Right renal cortex interstitium (tissue), 3 donors: ENCODE measurements at regions not wholly inside any gene's neighbourhood (a gene's known extent, or its start where the extent isn't known, plus 50 kb on each side); places are given as distances from the start of the nearest gene placed in this dataset.

Source experiments
- DNase-seq, 3 donors: peaks; one replicate each; pipeline ENCODE4 v3.0.0-alpha.2; 2013; ENCODE audit warnings: low read depth in 3 of 3, low spot score in 2 of 3

DNA sequence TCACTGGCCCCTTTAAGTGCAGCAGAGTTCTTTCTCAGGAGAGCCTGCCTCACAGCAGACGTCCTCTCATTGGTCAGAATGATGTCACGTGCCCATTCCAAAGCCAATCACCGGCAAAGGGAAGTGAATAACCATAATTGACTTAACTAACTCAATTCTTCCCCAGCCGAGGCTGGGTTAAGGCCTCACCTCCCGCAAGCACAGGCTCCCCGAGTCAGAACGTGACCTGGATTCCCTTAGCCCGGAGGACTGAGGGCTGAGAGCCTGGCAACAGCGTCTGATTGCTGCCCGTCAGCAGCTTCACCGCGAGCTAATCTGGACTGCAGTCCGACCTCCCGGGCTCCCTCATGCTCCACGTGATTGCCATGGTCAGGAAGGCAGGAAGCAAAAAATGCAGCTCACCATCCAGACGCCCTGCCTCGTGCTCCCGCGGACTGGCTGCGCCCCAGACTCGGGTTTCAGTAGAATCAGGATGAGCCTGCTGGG lies 92.1 kb upstream of the FZD10 start:
- DNase-seq, result no peak

DNA sequence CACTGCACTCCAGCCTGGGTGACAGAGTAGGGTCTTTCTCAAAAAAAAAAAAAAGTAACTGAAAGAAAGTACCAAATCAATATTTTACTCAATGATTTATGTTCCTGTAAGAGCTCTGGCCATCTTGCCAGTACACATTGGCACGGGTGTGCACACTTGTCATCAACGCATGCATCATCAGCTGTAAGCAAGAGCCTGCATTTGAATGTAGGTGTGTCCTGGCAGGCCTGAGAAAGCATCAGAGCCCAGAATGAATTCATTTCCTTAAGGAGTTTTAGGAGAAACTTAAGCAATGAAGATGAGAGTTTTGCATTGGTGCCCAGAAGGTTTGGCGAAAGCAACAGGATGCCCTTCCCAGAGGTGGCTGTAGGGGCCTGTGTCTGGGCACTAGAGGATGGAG lies 88.5 kb upstream of the FZD10 start:
- DNase-seq, result no peak

DNA sequence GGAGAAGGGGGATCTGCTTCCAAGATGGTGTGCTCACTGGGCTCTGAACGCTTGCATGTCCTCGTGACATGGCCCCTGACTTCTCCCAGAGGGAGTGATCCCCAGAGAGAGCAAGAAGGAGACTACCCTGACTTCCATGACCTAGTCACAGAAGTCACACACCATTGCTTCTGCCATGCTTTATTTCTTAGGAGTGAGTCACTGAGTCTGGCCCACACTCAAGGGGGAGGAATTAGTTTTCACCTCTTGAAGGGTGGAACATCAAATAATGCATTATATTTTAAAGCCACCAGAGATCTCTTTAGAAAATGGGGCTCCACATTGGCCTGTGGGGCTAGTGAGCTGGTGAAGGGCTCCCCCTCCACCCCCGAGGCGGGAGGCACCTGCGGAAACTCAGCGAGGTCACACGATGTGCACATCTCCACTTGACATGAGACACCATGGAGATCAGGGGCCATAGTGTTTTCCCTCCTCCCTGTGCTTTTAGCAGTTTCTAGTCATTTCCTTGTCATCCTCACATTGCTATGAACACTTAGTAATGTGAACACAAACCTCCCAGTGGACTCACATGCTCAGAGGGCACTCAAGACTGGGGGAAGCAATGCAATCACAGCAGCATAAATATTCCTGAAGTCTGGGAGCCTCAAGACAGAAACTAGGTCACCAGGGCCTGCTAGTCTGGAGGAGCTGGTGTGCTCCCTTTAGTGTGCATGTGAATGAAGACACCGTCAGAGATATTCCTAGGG lies 87.4 kb upstream of the FZD10 start:
- no peak for DNase-seq

DNA sequence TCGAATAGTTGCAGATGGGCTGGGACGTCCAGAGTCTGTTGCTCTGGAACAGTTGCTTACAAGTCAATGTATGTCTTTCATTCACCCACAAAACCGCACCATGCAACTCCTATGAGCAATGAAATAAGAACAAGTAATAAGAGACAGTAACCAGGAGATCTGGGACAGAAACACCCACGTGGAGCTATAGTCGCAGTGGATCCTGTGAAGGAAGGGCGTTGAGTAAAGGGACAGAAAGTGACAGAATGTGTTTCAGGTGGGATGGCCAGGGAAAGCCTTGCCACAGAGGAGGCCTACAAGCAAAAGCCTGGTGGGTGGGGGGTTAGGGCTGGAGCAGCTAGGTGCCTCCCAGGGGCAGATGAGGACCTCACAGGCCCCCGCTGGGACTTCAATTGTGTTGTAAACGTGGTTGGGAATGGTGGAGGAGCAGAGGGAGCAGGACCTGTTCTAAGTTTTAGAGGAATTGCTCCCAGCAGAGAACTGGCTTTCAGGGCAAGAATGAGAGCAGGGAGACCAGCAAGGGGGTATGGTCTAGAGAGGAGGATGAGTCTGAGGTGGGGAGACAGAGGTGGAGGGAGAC lies 86.7 kb upstream of the FZD10 start:
- DNase-seq, result no peak

DNA sequence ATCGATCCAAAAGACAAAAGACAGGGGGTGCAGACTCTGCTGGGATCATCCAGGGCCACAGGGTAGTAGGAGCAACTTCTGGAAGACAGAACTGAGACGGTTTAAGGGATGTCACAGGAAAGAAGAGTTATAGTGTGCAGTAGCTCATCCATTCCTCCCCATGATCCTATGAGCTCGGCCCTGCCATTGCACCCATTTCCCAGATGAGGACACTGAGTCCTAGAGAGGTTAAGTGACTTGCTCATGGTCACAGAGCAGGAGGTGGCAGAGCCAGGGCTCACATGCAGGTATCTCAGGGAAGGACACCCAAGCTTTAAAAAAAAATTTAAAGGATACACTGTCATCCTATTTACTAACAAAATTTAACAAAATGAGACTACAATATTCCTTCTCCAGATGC lies 86.1 kb upstream of the FZD10 start:
- no peak for DNase-seq

DNA sequence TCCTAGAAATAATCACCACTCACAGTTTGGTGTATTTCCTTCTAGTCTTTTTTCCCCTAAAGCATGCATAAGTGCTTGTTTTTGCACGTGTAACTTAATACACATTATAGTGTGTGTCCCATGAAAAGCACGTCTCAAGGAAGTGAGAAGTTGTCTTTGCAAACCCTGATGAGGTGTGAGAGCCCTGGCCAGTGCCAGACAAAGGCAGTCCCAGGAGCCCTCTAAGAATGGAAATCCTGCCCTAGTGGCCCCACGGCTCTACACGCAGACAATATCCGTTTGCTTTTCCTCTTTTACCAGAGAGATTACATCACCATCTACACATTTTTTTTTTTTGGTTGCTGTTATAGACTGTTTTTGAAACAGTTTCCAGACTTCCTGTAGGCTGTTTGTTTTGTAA lies 85.5 kb upstream of the FZD10 start:
- no peak for DNase-seq

DNA sequence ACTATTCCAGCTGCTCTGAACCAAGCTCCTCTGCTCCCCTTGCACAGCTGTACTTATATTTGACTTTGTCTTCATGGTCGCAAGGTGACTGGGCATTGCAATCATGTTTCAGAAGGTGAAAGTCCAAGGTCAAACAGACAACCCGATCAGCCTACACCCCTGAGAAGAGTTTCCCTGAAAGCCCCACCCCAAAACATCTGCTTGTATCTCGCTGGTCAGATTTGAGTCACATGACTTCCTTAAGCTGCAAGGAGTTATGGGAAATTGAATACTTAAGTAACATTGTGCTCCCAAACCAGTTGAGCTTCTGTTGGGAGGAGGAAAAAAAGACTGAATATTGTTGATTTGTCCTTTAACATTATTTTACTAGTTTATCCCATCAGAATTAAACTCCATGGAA lies 83.4 kb upstream of the FZD10 start:
- DNase-seq, result no peak

DNA sequence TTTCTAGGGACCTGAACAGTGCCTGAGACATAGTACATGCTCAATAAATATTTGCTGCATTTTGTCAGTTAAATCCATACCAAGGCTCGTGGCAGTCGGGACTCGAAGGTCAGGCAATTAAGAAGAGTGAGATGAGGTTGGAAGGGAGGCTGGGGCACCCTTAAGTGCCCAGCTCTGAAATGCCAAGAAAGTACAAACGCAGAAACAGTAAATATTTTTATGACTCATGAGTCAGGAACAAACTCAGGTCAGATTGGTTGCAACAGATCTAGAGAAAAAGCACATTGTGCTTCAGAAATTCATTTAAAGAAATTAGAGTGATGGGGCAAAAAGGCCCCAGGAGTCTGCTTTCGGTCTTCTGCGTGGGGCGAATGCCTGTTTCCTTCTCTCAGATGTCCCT lies 83.0 kb upstream of the FZD10 start:
- DNase-seq, result no peak

DNA sequence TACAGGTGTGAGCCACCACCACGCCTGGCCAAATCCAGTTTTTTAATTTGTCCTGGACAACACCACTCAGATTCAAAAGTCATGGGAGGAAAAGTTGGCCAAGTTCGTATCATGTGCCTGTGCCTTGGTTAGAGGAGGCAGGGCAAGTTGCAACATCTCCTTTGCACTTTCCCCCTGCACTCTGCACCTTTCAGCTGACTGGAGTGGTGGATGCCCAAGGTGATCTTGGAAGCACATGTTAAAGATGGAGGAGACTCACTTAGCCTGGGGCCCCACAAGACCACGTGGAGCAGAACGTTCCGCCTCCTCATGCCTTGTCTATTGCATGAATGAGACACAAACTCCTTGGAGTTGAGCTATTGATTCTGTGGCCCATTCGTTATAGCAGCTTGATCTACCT lies 82.1 kb upstream of the FZD10 start:
- no peak for DNase-seq

DNA sequence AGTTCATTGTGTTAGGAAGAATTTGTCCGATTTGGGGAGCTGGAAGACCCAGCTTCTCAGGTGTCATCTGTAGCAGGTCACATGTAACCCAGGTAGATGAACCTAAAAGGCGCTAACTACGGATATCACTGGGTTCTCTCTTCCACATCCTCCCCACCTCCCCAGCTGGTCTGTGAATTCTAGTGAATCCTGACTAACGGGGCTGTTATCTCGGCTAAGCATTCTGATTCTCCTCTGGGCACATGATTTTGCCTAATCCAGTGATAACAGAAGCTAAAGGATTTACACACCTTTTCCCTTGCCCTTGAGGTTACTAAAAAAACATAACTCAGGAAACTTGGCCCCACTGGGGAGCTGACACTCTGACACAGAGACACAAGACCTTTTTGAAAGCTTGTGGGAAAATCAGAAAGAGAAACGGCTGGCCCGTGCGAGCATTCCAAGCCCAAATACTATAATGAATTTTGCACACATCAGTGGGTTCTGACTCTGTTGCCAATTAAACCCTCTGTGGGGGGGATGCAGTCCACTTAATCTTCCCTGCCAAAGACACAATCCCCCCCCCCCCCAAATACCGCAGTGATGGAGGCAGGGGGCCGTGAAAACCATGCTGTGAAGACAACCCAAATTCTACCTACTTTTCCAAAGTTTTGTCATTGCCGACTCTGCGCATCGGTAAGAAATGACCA lies 81.0 kb upstream of the FZD10 start:
- no peak for DNase-seq

DNA sequence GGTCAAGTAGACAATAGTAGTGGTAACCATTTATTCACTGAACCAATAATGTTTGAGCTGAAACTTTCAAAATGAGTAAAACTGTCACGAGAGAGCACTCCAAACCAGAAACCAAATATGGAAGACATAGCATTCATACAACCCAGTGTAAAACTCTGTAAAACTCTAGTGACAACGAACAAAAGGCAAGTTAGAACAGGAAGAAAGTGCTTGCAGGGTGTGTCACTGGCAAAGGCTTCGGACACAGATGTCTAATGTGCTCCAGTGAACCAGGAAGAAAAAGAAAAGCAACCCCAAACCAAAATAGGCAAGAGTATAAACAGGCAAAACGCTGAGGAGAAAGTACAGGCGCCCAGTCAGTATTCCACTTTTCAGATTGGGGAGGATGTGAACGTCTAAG lies 79.3 kb upstream of the FZD10 start:
- no peak for DNase-seq

DNA sequence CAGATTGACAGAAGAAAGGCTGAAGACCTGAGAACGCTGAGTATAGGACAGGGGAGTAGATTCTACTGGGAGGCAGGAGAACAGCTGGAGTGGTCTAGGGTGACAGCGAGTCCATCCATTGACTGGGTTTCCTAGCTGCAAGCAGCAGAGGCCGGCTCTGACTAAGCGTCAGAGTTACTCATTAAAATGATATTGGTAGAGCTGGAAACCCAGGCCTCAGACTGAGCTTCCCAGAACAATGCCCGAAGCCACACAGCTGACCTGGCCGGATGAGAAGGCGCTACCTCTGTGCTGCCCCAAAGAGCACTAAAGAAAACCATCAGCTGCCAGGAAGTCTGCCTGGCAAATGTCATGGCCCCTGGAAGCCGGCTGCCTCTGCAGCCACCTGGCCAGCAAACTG lies 78.5 kb upstream of the FZD10 start:
- DNase-seq, result no peak

DNA sequence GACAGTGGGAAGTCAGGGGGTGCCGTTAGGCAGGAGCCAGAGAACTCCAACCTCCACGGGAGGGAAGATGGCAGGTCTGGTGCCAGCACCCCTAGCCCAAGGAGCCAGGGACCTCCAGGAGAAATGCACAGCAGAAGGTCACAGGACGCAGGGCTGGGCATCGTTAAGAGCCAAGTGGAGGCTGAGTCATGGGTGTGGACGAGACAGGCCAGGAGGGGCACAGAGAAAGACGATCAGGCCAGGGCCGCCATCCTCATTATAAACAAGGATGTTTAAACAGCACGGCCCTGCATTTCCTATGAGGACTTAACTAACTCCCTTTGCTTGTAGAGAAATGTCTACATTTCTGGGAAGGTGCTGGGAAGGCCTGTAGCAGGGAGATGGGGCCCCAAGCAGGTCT lies 77.9 kb upstream of the FZD10 start:
- no peak for DNase-seq

DNA sequence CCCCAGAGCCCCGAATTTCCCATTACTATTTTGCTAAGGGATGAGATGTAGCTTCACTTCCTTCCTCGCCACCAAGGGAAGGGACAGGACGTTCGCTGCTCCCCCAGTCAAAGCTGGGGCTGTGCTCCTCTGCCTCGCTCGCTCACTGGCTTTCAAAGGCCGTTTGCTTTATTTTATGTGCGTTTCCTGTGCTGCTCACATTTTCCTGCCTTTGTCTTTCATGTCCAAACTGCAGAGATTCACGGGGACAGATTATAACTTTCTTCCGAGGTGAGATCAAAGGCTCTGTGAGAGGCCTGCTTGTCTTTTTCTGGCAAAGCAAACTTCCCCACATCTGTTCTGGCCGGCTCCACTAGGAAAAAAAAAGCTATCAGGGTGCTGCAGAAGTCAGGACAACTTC lies 76.0 kb upstream of the FZD10 start:
- DNase-seq, result no peak

DNA sequence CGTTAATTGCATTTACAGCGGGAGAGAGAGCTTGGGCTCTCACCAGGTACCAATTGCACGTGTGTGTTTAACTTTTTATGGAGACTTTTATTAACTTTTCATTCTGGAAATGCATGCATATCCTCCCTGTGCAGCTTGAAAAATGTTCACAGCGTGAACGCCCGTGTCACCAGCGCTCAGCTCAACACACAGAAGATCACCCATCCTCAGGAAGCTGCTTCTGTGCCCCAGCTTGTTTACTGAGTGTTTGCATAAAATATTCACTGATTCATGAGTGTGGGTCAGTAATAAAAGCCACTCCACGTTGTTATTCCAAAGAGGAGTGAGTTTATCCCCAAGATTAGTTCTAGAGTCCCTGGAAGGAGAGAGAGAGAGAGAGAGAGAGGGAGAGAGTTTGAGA lies 75.5 kb upstream of the FZD10 start:
- DNase-seq, result no peak

DNA sequence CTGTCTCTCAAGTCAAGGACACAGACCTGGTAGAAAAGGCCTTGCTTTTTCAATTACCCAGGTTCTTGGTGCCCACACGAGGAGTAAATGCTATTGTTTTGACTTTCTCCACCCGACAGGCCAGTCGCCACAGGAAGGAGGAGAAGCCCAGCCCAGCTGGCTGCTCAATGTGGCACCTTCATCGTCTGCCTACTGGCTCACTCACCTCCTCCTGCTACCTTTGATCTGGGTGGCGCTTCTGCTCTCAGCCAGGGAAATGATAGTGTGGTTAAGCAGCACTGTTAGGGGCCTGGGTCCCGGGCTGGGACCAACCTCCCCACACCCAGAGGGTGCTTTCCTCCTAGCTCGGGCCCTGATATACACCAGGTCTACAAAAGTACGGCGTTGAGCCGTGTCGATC lies 75.0 kb upstream of the FZD10 start:
- DNase-seq, result no peak

DNA sequence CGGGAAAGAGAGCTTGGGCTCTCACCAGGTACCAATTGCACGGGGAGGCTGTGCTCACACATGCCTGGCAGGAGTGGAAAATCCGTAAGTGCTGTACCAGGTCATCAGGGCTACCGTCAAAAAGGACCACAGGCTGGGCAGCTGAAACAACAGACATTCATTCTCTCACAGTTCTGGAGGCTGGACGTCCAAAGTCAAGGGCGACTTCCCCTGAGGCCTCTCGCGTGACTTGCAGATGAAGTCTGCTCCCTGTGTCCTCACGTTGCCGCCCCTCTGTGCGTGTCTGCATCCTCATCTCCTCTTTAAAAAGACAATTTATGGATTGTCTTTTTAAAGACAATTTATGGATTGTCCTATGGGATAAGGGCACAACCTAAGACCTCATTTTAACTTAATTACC lies 73.8 kb upstream of the FZD10 start:
- no peak for DNase-seq

DNA sequence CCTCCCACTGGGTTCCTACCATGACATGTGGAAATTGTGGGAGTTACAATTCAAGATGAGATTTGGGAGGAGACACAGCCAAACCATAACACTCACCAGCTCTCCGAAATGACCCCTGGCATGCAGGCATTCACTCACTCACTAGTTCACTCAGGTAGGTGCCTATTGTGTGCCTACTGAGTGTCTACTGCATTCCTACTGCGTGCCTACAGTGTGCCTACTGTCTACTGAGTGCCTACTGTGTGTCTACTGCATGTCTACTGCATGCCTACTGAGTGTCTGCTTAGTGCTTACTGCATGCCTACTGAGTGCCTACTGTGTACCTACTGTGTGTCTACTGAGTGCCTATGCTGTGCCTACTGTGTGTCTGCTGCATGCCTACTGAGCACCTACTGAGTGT lies 71.7 kb upstream of the FZD10 start:
- no peak for DNase-seq

DNA sequence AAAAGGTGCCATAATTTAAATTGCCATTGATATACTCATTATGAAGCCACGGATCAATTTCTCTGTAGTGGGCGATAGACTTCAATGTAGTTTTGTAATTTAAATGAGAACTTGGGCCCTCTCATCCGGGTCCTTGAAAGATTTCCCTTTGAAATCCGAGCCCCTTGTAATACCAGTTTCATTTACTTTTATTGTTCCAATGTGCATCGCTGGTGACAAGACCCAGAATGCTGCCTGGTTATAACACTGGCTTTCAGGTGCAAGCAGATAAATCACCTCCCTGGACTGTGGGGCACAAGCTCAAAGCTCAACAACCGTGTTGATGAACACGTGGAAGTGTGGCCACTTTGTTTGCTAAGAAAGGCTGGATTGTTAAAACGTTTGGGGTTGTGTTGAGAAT lies 68.9 kb upstream of the FZD10 start:
- DNase-seq, result no peak

DNA sequence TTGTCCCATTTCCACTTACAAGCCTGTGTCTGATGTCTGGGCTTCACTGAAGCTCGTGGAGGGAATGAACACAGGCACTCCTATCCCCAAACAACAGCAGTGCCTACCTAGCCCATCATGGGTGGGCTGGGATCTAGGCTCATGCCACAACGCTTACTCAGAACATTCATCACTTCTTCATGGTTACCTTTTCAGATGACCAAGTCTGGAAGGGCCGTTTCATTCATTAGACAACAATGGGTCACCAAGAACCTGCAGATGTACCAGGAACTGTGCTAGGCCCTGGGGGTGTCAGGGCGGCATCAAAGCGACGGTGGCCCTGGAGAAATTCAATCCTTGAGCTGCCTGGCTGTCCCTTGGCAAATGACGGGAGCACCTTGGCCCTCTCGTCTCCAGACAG lies 64.9 kb upstream of the FZD10 start:
- no peak for DNase-seq

DNA sequence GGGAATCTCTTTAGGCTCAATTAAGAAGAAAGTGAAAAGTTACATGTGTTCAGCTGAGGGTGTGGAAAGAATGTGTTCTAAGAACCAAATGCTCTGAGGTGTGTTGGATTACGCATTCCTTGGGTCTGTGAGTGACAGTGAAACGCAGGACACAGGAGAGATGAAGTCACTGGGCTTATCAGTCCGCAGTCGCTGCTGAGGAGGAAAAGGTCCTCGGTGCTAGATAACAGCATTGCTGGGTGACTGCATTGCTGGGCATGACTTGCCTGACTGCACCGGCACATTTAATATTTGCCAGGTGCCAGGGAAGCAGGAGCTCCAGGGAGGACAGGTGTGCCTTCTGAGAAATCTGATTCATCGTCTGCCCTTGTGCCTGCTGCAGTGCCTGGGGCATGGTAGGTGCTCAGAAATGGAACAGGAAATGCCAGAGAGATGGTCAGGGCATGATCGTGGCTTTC lies 64.4 kb upstream of the FZD10 start:
- no peak for DNase-seq
